MCF 10A (cell line): ENCODE measurements at regions not wholly inside any gene's neighbourhood (a gene's known extent, or its start where the extent isn't known, plus 50 kb on each side); places are given as distances from the start of the nearest gene placed in this dataset.

Experiments used
- BruUV-seq: library from RNA; stranded (reverse); fragments of 400-500 nt; replicated peaks from 2 replicates; lab custom pipeline; 2021; lab: Mats Ljungman, UMichigan
- CTCF ChIA-PET: fragments of 300-600 bp; sonication (Branson Sonifier 250); formaldehyde crosslinking; extraction: SDS; loops from one replicate; lab custom pipeline; 2021; ENCODE audit warnings: antibody characterized with exemption, inconsistent platforms; lab: Yijun Ruan, JAX
- POLR2A ChIA-PET: fragments of 300-600, 350-650 bp; sonication (Branson Sonifier 250); formaldehyde crosslinking; extraction: SDS; loops from one replicate; lab custom pipeline; 2020; ENCODE audit warnings: antibody characterized with exemption, inconsistent platforms; lab: Yijun Ruan, JAX
- DNase-seq: peaks from one replicate; pipeline ENCODE4 v3.0.0-alpha.2; 2018; ENCODE audit not compliant: unreplicated experiment
- H3K27ac Mint-ChIP-seq: one replicate; pipeline ENCODE4 v1.8.0; 2022; ENCODE audit warnings: mild to moderate bottlenecking, low read depth, mixed read lengths; ENCODE audit not compliant: unreplicated experiment
- H3K27me3 Mint-ChIP-seq: one replicate; pipeline ENCODE4 v1.8.0; 2022; ENCODE audit warnings: mixed read lengths; ENCODE audit not compliant: insufficient read depth, unreplicated experiment
- H3K36me3 Mint-ChIP-seq: one replicate; pipeline ENCODE4 v1.8.0; 2022; ENCODE audit warnings: mild to moderate bottlenecking, moderate library complexity, mixed read lengths; ENCODE audit not compliant: insufficient read depth, unreplicated experiment
- H3K4me1 Mint-ChIP-seq: one replicate; pipeline ENCODE4 v1.8.0; 2022; ENCODE audit warnings: mixed read lengths; ENCODE audit not compliant: insufficient read depth, unreplicated experiment
- H3K4me3 Mint-ChIP-seq: one replicate; pipeline ENCODE4 v1.8.0; 2022; ENCODE audit warnings: mild to moderate bottlenecking, moderate library complexity, mixed read lengths; ENCODE audit not compliant: unreplicated experiment
- H3K9me3 Mint-ChIP-seq: one replicate; pipeline ENCODE4 v1.8.0; 2022; ENCODE audit warnings: mixed read lengths; ENCODE audit not compliant: unreplicated experiment
- intact Hi-C: fragments of 100-400 bp; cut with micrococcal nuclease; formaldehyde crosslinking; loops from 2 replicates; pipeline ENCODE4 v1.14.1; 2022
- TF ChIP-seq, protein P1 (sequence below): fragments of 200-600 bp; IDR thresholded peaks from one replicate; pipeline ENCODE4 v1.8.0; 2022; ENCODE audit warnings: antibody characterized with exemption, mild to moderate bottlenecking; ENCODE audit not compliant: unreplicated experiment

DNA sequence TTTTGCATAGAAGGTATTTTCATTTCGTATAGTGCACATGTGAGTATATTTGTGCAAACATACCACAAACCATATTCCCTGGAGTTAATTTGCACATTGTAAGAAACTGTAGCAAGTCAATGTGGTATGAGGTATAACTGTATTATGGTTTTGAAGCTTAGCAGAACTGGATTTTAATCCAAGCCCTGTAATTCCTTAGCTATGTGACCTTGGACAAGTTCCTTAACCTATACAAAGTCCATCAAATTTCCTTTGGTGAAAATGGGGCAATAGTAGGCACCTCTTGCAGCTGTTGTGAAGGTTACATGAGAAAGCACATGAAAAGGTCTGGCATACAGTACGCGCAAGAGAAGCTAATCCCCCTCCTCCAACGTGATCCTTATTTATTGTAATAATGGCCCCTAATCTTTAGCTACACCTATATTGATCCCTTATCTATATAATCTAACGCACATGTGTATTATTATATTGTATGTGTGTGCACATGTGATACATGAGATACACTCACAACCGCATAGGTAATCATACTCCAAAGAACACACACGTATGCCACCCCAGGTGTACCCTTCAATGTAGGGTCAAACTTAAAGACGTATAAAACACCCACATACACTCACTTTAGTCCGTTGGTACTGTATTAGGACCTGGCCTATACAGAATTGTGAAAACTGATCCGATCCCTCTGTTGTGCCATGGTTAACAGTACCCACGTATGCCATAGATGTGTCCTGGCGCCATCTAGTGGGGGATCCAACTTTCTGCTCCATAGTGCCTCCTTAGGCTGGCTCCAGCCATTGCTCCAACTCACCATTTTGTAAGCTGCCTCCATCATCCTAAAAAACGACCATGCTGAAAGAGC is 402.9 kb upstream of the SLC14A2 start:
- H3K27me3 Mint-ChIP-seq: no peaks in the 10 kb centered on the region
- no peaks in the 10 kb centered on the region for H3K9me3 Mint-ChIP-seq
- peak; percentile 89 for DNase-seq
- TF ChIP-seq, protein P1, sequence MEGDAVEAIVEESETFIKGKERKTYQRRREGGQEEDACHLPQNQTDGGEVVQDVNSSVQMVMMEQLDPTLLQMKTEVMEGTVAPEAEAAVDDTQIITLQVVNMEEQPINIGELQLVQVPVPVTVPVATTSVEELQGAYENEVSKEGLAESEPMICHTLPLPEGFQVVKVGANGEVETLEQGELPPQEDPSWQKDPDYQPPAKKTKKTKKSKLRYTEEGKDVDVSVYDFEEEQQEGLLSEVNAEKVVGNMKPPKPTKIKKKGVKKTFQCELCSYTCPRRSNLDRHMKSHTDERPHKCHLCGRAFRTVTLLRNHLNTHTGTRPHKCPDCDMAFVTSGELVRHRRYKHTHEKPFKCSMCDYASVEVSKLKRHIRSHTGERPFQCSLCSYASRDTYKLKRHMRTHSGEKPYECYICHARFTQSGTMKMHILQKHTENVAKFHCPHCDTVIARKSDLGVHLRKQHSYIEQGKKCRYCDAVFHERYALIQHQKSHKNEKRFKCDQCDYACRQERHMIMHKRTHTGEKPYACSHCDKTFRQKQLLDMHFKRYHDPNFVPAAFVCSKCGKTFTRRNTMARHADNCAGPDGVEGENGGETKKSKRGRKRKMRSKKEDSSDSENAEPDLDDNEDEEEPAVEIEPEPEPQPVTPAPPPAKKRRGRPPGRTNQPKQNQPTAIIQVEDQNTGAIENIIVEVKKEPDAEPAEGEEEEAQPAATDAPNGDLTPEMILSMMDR: peak; percentile 99
- H3K4me1 Mint-ChIP-seq: no peaks in the 10 kb centered on the region
- H3K4me3 Mint-ChIP-seq: no peak overlapping the region
- ChIA-PET CTCF (interaction anchor here (0.5 to 2.2 kb wide), 97 partner anchors 9 to 1593 kb away, joined by 3 to 18 read pairs (median 4); no protein-coding TSS in a partner anchor), POLR2A (interaction anchor here (0.6 kb wide), 1 partner anchor 1114 kb away, joined by 3 read pairs; no protein-coding TSS in a partner anchor)
- intact Hi-C loops: loop anchor here (1.0 to 10.0 kb wide), 8 partner anchors 172 to 1590 kb away; no protein-coding TSS in a partner anchor
- no peaks in the 10 kb centered on the region for H3K36me3 Mint-ChIP-seq
- no TSS peak for BruUV-seq
- no peak overlapping the region for H3K27ac Mint-ChIP-seq

DNA sequence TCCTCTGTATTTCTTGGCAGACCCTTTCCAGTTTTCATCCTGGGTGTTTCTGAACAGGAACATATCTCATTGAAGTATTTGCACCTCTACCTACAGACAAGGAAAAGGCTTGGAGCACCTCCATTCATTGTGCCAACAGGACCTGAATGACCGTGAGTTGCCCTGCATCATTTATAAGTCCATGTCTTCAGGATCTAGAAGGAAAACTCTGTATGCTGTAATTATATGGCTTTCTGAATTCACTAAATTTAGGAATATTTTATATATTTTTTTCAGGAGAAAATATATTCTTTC is 402.3 kb upstream of the SLC14A2 start:
- Mint-ChIP-seq H3K27me3 (no peaks in the 10 kb centered on the region), H3K4me3 (no peak overlapping the region), H3K4me1 (no peaks in the 10 kb centered on the region), H3K27ac (no peak overlapping the region), H3K9me3 (no peaks in the 10 kb centered on the region), H3K36me3 (no peaks in the 10 kb centered on the region)
- POLR2A ChIA-PET: interaction anchor here (0.6 kb wide), 1 partner anchor 1115 kb away, joined by 3 read pairs; no protein-coding TSS in a partner anchor
- TF ChIP-seq, protein P1: no peak
- no peak for DNase-seq
- CTCF ChIA-PET: interaction anchor here (0.5 to 2.2 kb wide), 85 partner anchors 9 to 1594 kb away, joined by 3 to 18 read pairs (median 4); no protein-coding TSS in a partner anchor
- intact Hi-C loops: loop anchor here (5.0 to 10.0 kb wide), 4 partner anchors 172 to 1591 kb away; no protein-coding TSS in a partner anchor
- BruUV-seq: no TSS peak

DNA sequence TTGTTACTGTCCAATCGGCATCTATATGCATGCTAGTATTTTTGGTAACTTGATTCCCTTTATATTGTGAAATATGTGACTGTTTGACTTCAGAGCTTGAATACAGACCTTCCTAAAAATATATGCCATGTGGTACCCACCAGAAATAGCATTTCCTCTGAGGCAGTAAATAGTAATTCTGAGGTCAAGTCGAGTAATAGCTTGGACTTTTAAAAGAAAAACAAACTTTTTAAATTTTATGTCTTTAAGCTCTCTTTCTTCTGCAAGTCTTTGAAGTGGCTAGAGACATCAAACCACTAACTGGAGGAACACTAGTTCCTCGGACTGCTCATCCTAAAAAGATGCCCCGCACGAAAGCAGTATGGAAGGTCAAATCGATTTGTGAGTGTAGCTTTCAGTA is 396.8 kb upstream of the SLC14A2 start:
- no TSS peak for BruUV-seq
- TF ChIP-seq, protein P1: no peak

DNA sequence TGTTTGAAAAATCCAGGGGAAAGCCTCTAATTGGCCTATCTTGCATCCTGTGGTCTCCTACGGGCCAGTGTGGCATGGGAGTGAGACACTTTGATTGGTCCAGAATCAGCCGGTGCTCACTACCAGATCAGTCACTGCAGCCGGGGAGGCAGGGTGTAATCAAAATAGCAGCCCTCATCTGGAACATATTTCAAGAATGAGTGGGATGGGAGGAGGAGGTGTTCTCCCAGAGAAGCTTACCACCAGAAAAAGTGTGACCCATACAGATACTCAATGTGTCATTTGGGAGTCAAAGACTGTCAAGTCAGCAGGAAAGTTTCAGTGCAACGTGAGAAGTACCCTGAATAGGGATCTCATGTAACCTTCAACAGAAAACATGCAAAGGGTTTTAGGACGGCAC is 393.9 kb upstream of the SLC14A2 start:
- CTCF ChIA-PET: interaction anchor here (0.7 to 2.3 kb wide), 2 partner anchors 9 to 137 kb away, joined by 4 to 18 read pairs; no protein-coding TSS in a partner anchor
- H3K27ac Mint-ChIP-seq: no peak overlapping the region
- BruUV-seq: no TSS peak
- H3K36me3 Mint-ChIP-seq: no peaks in the 10 kb centered on the region
- no peaks in the 10 kb centered on the region for H3K27me3 Mint-ChIP-seq
- H3K9me3 Mint-ChIP-seq: no peaks in the 10 kb centered on the region
- intact Hi-C loops: no loop called here
- POLR2A ChIA-PET: no interaction called here
- H3K4me3 Mint-ChIP-seq: no peak overlapping the region
- no peaks in the 10 kb centered on the region for H3K4me1 Mint-ChIP-seq
- TF ChIP-seq, protein P1: no peak
- no peak for DNase-seq

More for the DNA sequence above, 396.8 kb upstream of the SLC14A2 start:
- POLR2A ChIA-PET: interaction anchor here (0.8 kb wide), 1 partner anchor 121 kb away, joined by 3 read pairs; no protein-coding TSS in a partner anchor
- CTCF ChIA-PET: interaction anchor here (0.6 kb wide), 2 partner anchors 23 to 1123 kb away, joined by 4 read pairs; no protein-coding TSS in a partner anchor
- Mint-ChIP-seq H3K4me1 (no peaks in the 10 kb centered on the region), H3K27ac (no peak overlapping the region), H3K4me3 (no peak overlapping the region), H3K36me3 (no peaks in the 10 kb centered on the region), H3K9me3 (no peaks in the 10 kb centered on the region), H3K27me3 (no peaks in the 10 kb centered on the region)
- intact Hi-C loops: loop anchor here (10.0 kb wide), 1 partner anchor 166 kb away; no protein-coding TSS in a partner anchor
- DNase-seq: no peak
